ENCODE measurements at regions not wholly inside any gene's neighbourhood (a gene's known extent, or its start where the extent isn't known, plus 50 kb on each side); places are given as distances from the start of the nearest gene placed in this dataset.

- no peaks in the 10 kb centered on the region for H3K9me3 ChIP-seq (ENCODE audit: control insufficient read depth in 5 of 5, low read length in 5 of 5)
- peaks cover 0 to 12% (median 8%) of the 10 kb centered on the region in 5 donors for H3K4me1 ChIP-seq (ENCODE audit: control insufficient read depth in 5 of 5, insufficient read depth in 5 of 5, low read length in 5 of 5)
- no peaks in the 10 kb centered on the region for H3K36me3 ChIP-seq (ENCODE audit: control insufficient read depth in 5 of 5, insufficient read depth in 5 of 5, low read length in 5 of 5)
- H3K27me3 ChIP-seq (ENCODE audit: control insufficient read depth in 5 of 5, insufficient read depth in 4 of 5, low read length in 5 of 5), result peaks cover 8 to 32% (median 17%) of the 10 kb centered on the region in 5 donors
- no peak overlapping the region for H3K4me3 ChIP-seq (ENCODE audit: low read depth in 1 of 5, low read length in 5 of 5)
- H3K9ac ChIP-seq (ENCODE audit: low read length in 5 of 5), result no peak overlapping the region
- H3K27ac ChIP-seq (ENCODE audit: low read depth, low read length), result no peak overlapping the region
Observed at GRCh38 chr2:10964052-10964790, 52.5 kb downstream of the KCNF1 start.

GRCh38 chr2:10965241-10965843 is 53.6 kb downstream of the KCNF1 start:
- Histone ChIP-seq H3K9me3 (ENCODE audit: control insufficient read depth in 5 of 5, low read length in 5 of 5) (no peaks in the 10 kb centered on the region), H3K36me3 (ENCODE audit: control insufficient read depth in 5 of 5, insufficient read depth in 5 of 5, low read length in 5 of 5) (no peaks in the 10 kb centered on the region), H3K4me3 (ENCODE audit: low read depth in 1 of 5, low read length in 5 of 5) (no peak overlapping the region), H3K9ac (ENCODE audit: low read length in 5 of 5) (no peak overlapping the region), H3K4me1 (ENCODE audit: control insufficient read depth in 5 of 5, insufficient read depth in 5 of 5, low read length in 5 of 5) (peaks cover 0 to 12% (median 8%) of the 10 kb centered on the region in 5 donors), H3K27ac (ENCODE audit: low read depth, low read length) (no peak overlapping the region), H3K27me3 (ENCODE audit: control insufficient read depth in 5 of 5, insufficient read depth in 4 of 5, low read length in 5 of 5) (peaks cover 8 to 33% (median 17%) of the 10 kb centered on the region in 5 donors)

GRCh38 chr2:10966056-10966455 is 54.3 kb downstream of the KCNF1 start:
- Histone ChIP-seq H3K27ac (ENCODE audit: low read depth, low read length) (no peak overlapping the region), H3K36me3 (ENCODE audit: control insufficient read depth in 5 of 5, insufficient read depth in 5 of 5, low read length in 5 of 5) (no peaks in the 10 kb centered on the region)

GRCh38 chr2:10966741-10967140 is 55.0 kb downstream of the KCNF1 start:
- Histone ChIP-seq H3K9ac (ENCODE audit: low read length in 5 of 5) (no peak overlapping the region), H3K27me3 (ENCODE audit: control insufficient read depth in 5 of 5, insufficient read depth in 4 of 5, low read length in 5 of 5) (peaks cover 14 to 37% (median 17%) of the 10 kb centered on the region in 5 donors), H3K4me1 (ENCODE audit: control insufficient read depth in 5 of 5, insufficient read depth in 5 of 5, low read length in 5 of 5) (peaks cover 0 to 12% (median 9%) of the 10 kb centered on the region in 5 donors), H3K4me3 (ENCODE audit: low read depth in 1 of 5, low read length in 5 of 5) (no peak overlapping the region), H3K9me3 (ENCODE audit: control insufficient read depth in 5 of 5, low read length in 5 of 5) (no peaks in the 10 kb centered on the region), H3K27ac (ENCODE audit: low read depth, low read length) (no peak overlapping the region), H3K36me3 (ENCODE audit: control insufficient read depth in 5 of 5, insufficient read depth in 5 of 5, low read length in 5 of 5) (no peaks in the 10 kb centered on the region)

More at GRCh38 chr2:10966056-10966455, 54.3 kb downstream of the KCNF1 start:
- H3K4me3 ChIP-seq (ENCODE audit: low read depth in 1 of 5, low read length in 5 of 5), result no peak overlapping the region
- H3K4me1 ChIP-seq (ENCODE audit: control insufficient read depth in 5 of 5, insufficient read depth in 5 of 5, low read length in 5 of 5), result peaks cover 0 to 12% (median 8%) of the 10 kb centered on the region in 5 donors
- H3K27me3 ChIP-seq (ENCODE audit: control insufficient read depth in 5 of 5, insufficient read depth in 4 of 5, low read length in 5 of 5), result peaks cover 8 to 36% (median 17%) of the 10 kb centered on the region in 5 donors
- H3K9ac ChIP-seq (ENCODE audit: low read length in 5 of 5), result no peak overlapping the region
- H3K9me3 ChIP-seq (ENCODE audit: control insufficient read depth in 5 of 5, low read length in 5 of 5), result no peaks in the 10 kb centered on the region

DNA sequence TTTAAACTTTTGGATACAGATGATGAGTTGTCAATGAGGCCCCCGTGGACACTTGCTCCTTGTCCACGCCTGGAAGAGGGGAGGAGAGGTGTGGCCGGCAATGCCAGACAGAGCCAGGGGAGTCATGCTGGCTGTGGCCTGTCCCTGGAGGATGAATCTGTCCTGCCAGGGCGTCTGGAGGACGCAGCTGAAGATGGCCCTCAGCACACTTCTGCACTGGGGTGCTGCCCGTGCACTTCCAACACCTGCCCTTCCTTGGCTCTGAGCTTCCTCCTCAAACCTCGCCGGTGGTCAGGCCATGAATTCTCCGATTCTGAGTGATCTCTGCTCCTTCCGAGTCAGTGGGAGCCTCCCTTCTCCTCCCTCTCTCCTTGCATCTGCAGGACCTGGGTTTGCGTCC is 56.4 kb downstream of the KCNF1 start:
- Histone ChIP-seq H3K4me1 (ENCODE audit: control insufficient read depth in 5 of 5, insufficient read depth in 5 of 5, low read length in 5 of 5) (peaks cover 0 to 11% (median 8%) of the 10 kb centered on the region in 5 donors), H3K36me3 (ENCODE audit: control insufficient read depth in 5 of 5, insufficient read depth in 5 of 5, low read length in 5 of 5) (no peaks in the 10 kb centered on the region), H3K27ac (ENCODE audit: low read depth, low read length) (no peak overlapping the region), H3K27me3 (ENCODE audit: control insufficient read depth in 5 of 5, insufficient read depth in 4 of 5, low read length in 5 of 5) (peaks cover 15 to 36% (median 17%) of the 10 kb centered on the region in 5 donors), H3K9ac (ENCODE audit: low read length in 5 of 5) (no peak overlapping the region), H3K9me3 (ENCODE audit: control insufficient read depth in 5 of 5, low read length in 5 of 5) (no peaks in the 10 kb centered on the region), H3K4me3 (ENCODE audit: low read depth in 1 of 5, low read length in 5 of 5) (no peak overlapping the region)

DNA sequence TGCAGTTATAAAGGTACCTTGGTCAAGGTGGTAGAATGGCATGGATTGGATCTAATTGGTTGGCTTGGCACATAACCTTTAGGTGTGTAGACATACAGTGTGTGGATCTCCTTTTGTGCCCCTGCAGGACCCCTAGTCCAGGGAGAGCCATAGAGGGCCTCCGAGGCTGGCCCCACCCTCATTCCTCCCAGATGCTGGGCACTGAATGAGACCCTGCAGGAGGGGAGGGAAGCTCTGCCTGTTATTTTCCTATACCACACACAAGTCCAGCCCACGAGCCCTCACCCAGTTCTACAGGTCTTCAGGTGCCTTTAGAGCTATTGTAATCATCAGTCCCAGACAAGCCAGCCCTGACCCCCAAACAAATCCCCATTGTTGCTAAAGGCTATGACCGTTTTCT is 58.9 kb downstream of the KCNF1 start:
- Histone ChIP-seq H3K4me3 (ENCODE audit: low read depth in 1 of 5, low read length in 5 of 5) (no peak overlapping the region), H3K27me3 (ENCODE audit: control insufficient read depth in 5 of 5, insufficient read depth in 4 of 5, low read length in 5 of 5) (peaks cover 7 to 26% (median 13%) of the 10 kb centered on the region in 5 donors), H3K27ac (ENCODE audit: low read depth, low read length) (no peak overlapping the region), H3K36me3 (ENCODE audit: control insufficient read depth in 5 of 5, insufficient read depth in 5 of 5, low read length in 5 of 5) (no peaks in the 10 kb centered on the region), H3K4me1 (ENCODE audit: control insufficient read depth in 5 of 5, insufficient read depth in 5 of 5, low read length in 5 of 5) (peaks cover 0 to 3% (median 0%) of the 10 kb centered on the region in 5 donors), H3K9ac (ENCODE audit: low read length in 5 of 5) (no peak overlapping the region), H3K9me3 (ENCODE audit: control insufficient read depth in 5 of 5, low read length in 5 of 5) (peaks cover 0 to 4% (median 0%) of the 10 kb centered on the region in 5 donors)

DNA sequence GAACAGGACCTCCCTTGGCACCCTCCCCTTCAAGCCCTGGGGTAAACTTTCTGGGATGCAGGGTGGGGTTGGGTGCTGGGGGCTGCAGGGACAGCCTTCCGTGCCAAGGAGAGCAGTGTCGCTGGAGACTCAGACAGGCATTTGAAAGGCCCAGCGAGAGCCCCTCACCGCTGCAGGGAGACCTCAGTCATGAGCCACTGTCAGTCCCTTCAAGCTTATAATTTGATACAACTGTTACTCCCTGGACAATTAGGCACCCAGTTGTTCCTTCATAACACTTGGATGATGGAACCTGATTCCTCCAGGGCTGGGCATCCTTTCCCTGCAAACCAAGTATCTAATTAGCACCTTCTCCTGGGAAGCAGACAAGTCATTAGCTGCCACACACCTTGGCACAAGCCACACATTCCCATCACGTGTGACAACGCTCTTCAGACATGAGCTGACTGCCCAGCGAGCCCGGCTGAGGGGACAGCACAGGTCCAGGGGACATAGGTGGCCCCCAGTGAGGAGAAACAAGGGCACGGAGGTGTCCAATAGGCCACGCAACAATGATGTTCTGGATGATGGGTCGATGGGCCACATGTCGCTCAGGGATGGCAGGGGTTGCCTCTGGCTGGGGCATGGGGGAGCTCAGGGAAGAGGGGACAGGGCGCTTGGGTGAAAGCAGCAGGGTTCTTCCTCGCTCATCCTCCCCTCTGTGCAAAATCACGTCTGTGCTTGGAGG is 59.6 kb downstream of the KCNF1 start:
- peaks cover 0 to 4% (median 0%) of the 10 kb centered on the region in 5 donors for H3K9me3 ChIP-seq (ENCODE audit: control insufficient read depth in 5 of 5, low read length in 5 of 5)
- peaks cover 0 to 3% (median 0%) of the 10 kb centered on the region in 5 donors for H3K4me1 ChIP-seq (ENCODE audit: control insufficient read depth in 5 of 5, insufficient read depth in 5 of 5, low read length in 5 of 5)
- H3K9ac ChIP-seq (ENCODE audit: low read length in 5 of 5), result no peak overlapping the region
- H3K27ac ChIP-seq (ENCODE audit: low read depth, low read length), result no peak overlapping the region
- H3K27me3 ChIP-seq (ENCODE audit: control insufficient read depth in 5 of 5, insufficient read depth in 4 of 5, low read length in 5 of 5), result peaks cover under 1 to 25% (median 8%) of the 10 kb centered on the region in 5 donors
- H3K4me3 ChIP-seq (ENCODE audit: low read depth in 1 of 5, low read length in 5 of 5), result no peak overlapping the region
- no peaks in the 10 kb centered on the region for H3K36me3 ChIP-seq (ENCODE audit: control insufficient read depth in 5 of 5, insufficient read depth in 5 of 5, low read length in 5 of 5)

GRCh38 chr2:10971888-10972260 is 60.1 kb downstream of the KCNF1 start:
- H3K4me3 ChIP-seq (ENCODE audit: low read depth in 1 of 5, low read length in 5 of 5), result no peak overlapping the region
- peaks cover 0 to 20% (median 7%) of the 10 kb centered on the region in 5 donors for H3K27me3 ChIP-seq (ENCODE audit: control insufficient read depth in 5 of 5, insufficient read depth in 4 of 5, low read length in 5 of 5)
- H3K36me3 ChIP-seq (ENCODE audit: control insufficient read depth in 5 of 5, insufficient read depth in 5 of 5, low read length in 5 of 5), result no peaks in the 10 kb centered on the region
- H3K27ac ChIP-seq (ENCODE audit: low read depth, low read length), result no peak overlapping the region
- peaks cover 0 to 4% (median 0%) of the 10 kb centered on the region in 5 donors for H3K9me3 ChIP-seq (ENCODE audit: control insufficient read depth in 5 of 5, low read length in 5 of 5)
- H3K4me1 ChIP-seq (ENCODE audit: control insufficient read depth in 5 of 5, insufficient read depth in 5 of 5, low read length in 5 of 5), result peaks cover 0 to 3% (median 0%) of the 10 kb centered on the region in 5 donors
- H3K9ac ChIP-seq (ENCODE audit: low read length in 5 of 5), result no peak overlapping the region

- H3K36me3 ChIP-seq (ENCODE audit: control insufficient read depth in 5 of 5, insufficient read depth in 5 of 5, low read length in 5 of 5), result no peaks in the 10 kb centered on the region
- peaks cover 0 to 4% (median 0%) of the 10 kb centered on the region in 5 donors for H3K9me3 ChIP-seq (ENCODE audit: control insufficient read depth in 5 of 5, low read length in 5 of 5)
- H3K27me3 ChIP-seq (ENCODE audit: control insufficient read depth in 5 of 5, insufficient read depth in 4 of 5, low read length in 5 of 5), result peaks cover 0 to 18% (median 7%) of the 10 kb centered on the region in 5 donors
- no peak overlapping the region for H3K9ac ChIP-seq (ENCODE audit: low read length in 5 of 5)
- peaks cover 0 to 3% (median 0%) of the 10 kb centered on the region in 5 donors for H3K4me1 ChIP-seq (ENCODE audit: control insufficient read depth in 5 of 5, insufficient read depth in 5 of 5, low read length in 5 of 5)
- H3K4me3 ChIP-seq (ENCODE audit: low read depth in 1 of 5, low read length in 5 of 5), result no peak overlapping the region
- H3K27ac ChIP-seq (ENCODE audit: low read depth, low read length), result no peak overlapping the region
Observed at GRCh38 chr2:10972683-10973433, 61.1 kb downstream of the KCNF1 start.

All from subcutaneous abdominal adipose tissue (tissue), 5 donors.